HUES6 (cell line): ENCODE measurements at regions not wholly inside any gene's neighbourhood (a gene's known extent, or its start where the extent isn't known, plus 50 kb on each side); places are given as distances from the start of the nearest gene placed in this dataset.

Experiments used
- H3K27ac ChIP-seq: 2 replicates; pipeline ENCODE4 v1.7.0; 2013; ENCODE audit warnings: low read depth, mild to moderate bottlenecking, low read length, inconsistent platforms
- H3K27me3 ChIP-seq: 2 replicates; pipeline ENCODE4 v1.6.1; 2013; ENCODE audit warnings: low read length; ENCODE audit not compliant: control insufficient read depth, insufficient read depth
- H3K36me3 ChIP-seq: 2 replicates; pipeline ENCODE4 v1.6.1; 2013; ENCODE audit warnings: low read length; ENCODE audit not compliant: control insufficient read depth, insufficient read depth
- H3K4me1 ChIP-seq: 2 replicates; pipeline ENCODE4 v1.6.1; 2013; ENCODE audit warnings: low read length; ENCODE audit not compliant: control insufficient read depth, insufficient read depth
- H3K4me3 ChIP-seq: 2 replicates; pipeline ENCODE4 v1.5.1; 2013; ENCODE audit warnings: low read depth, low read length
- H3K9ac ChIP-seq: one replicate; pipeline ENCODE4 v1.6.1; 2013; ENCODE audit warnings: mild to moderate bottlenecking, low read length
- H3K9me3 ChIP-seq: 2 replicates; pipeline ENCODE4 v1.6.1; 2013; ENCODE audit warnings: low read depth, low read length; ENCODE audit not compliant: control insufficient read depth, insufficient read depth

- H3K27ac ChIP-seq = no peak overlapping the region
- H3K27me3 ChIP-seq = no peaks in the 10 kb centered on the region
- H3K4me1 ChIP-seq = no peaks in the 10 kb centered on the region
- H3K9me3 ChIP-seq = no peaks in the 10 kb centered on the region
- no peak overlapping the region for H3K9ac ChIP-seq
- H3K4me3 ChIP-seq = no peak overlapping the region
- H3K36me3 ChIP-seq = no peaks in the 10 kb centered on the region
Observed at GRCh38 chr2:153106802-153107477, 371.6 kb downstream of the RPRM start.

- H3K9ac ChIP-seq = no peak overlapping the region
- H3K4me3 ChIP-seq = no peak overlapping the region
- H3K27ac ChIP-seq = no peak overlapping the region
- no peaks in the 10 kb centered on the region for H3K36me3 ChIP-seq
- H3K9me3 ChIP-seq = no peaks in the 10 kb centered on the region
- no peaks in the 10 kb centered on the region for H3K27me3 ChIP-seq
- H3K4me1 ChIP-seq = no peaks in the 10 kb centered on the region; the same call in 1 of the 2 replicates
Observed at GRCh38 chr2:153105829-153106578, 372.6 kb downstream of the RPRM start.

- H3K27ac ChIP-seq = peak overlapping the region; percentile 27; the same call in 1 of the 2 replicates
- no peaks in the 10 kb centered on the region for H3K36me3 ChIP-seq
- no peak overlapping the region for H3K4me3 ChIP-seq
- no peaks in the 10 kb centered on the region for H3K9me3 ChIP-seq
- no peaks in the 10 kb centered on the region for H3K27me3 ChIP-seq
- no peaks in the 10 kb centered on the region; the same call in 1 of the 2 replicates for H3K4me1 ChIP-seq
- H3K9ac ChIP-seq = no peak overlapping the region
Observed at GRCh38 chr2:153101187-153101586, 377.4 kb downstream of the RPRM start.

GRCh38 chr2:153100151-153100550, 378.4 kb downstream of the RPRM start:
- Histone ChIP-seq H3K4me3 (no peak overlapping the region), H3K27ac (no peak overlapping the region), H3K9ac (no peak overlapping the region), H3K4me1 (no peaks in the 10 kb centered on the region; the same call in 1 of the 2 replicates), H3K36me3 (no peaks in the 10 kb centered on the region), H3K27me3 (no peaks in the 10 kb centered on the region), H3K9me3 (no peaks in the 10 kb centered on the region)

- H3K27me3 ChIP-seq = no peaks in the 10 kb centered on the region
- H3K9me3 ChIP-seq = no peaks in the 10 kb centered on the region
- no peaks in the 10 kb centered on the region for H3K36me3 ChIP-seq
Observed at GRCh38 chr2:153098073-153098472, 379.7 kb downstream of the ARL6IP6 start.

GRCh38 chr2:153096272-153096671, 377.9 kb downstream of the ARL6IP6 start:
- H3K4me1 ChIP-seq = no peaks in the 10 kb centered on the region
- no peak overlapping the region for H3K27ac ChIP-seq
- no peak overlapping the region for H3K4me3 ChIP-seq
- H3K27me3 ChIP-seq = no peaks in the 10 kb centered on the region
- H3K9me3 ChIP-seq = no peaks in the 10 kb centered on the region
- no peak overlapping the region for H3K9ac ChIP-seq
- H3K36me3 ChIP-seq = no peaks in the 10 kb centered on the region

More at GRCh38 chr2:153098073-153098472, 379.7 kb downstream of the ARL6IP6 start:
- no peak overlapping the region for H3K4me3 ChIP-seq
- H3K27ac ChIP-seq = no peak overlapping the region
- no peaks in the 10 kb centered on the region; the same call in 1 of the 2 replicates for H3K4me1 ChIP-seq
- no peak overlapping the region for H3K9ac ChIP-seq

GRCh38 chr2:153091344-153091743, 372.9 kb downstream of the ARL6IP6 start:
- H3K9me3 ChIP-seq = 0 out of 2 replicates have a peak, but pooled peaks cover 3% of the 10 kb centered on the region
- no peak overlapping the region for H3K9ac ChIP-seq
- H3K36me3 ChIP-seq = no peaks in the 10 kb centered on the region
- H3K27ac ChIP-seq = no peak overlapping the region
- no peaks in the 10 kb centered on the region for H3K27me3 ChIP-seq
- no peaks in the 10 kb centered on the region for H3K4me1 ChIP-seq
- no peak overlapping the region for H3K4me3 ChIP-seq

GRCh38 chr2:153079315-153079714, 360.9 kb downstream of the ARL6IP6 start:
- Histone ChIP-seq H3K27me3 (no peaks in the 10 kb centered on the region), H3K4me3 (no peak overlapping the region), H3K36me3 (no peaks in the 10 kb centered on the region), H3K27ac (no peak overlapping the region), H3K4me1 (no peaks in the 10 kb centered on the region), H3K9ac (no peak overlapping the region), H3K9me3 (no peaks in the 10 kb centered on the region)

GRCh38 chr2:153077311-153077710, 358.9 kb downstream of the ARL6IP6 start:
- Histone ChIP-seq H3K9ac (no peak overlapping the region), H3K27me3 (no peaks in the 10 kb centered on the region), H3K4me1 (no peaks in the 10 kb centered on the region), H3K36me3 (no peaks in the 10 kb centered on the region), H3K4me3 (no peak overlapping the region), H3K27ac (no peak overlapping the region), H3K9me3 (no peaks in the 10 kb centered on the region)

GRCh38 chr2:153074207-153074606, 355.8 kb downstream of the ARL6IP6 start:
- Histone ChIP-seq H3K4me3 (no peak overlapping the region), H3K9me3 (no peaks in the 10 kb centered on the region), H3K27me3 (no peaks in the 10 kb centered on the region), H3K27ac (no peak overlapping the region), H3K4me1 (0 out of 2 replicates have a peak, but pooled peaks cover 2% of the 10 kb centered on the region), H3K36me3 (no peaks in the 10 kb centered on the region), H3K9ac (no peak overlapping the region)

- Histone ChIP-seq H3K9me3 (no peaks in the 10 kb centered on the region), H3K4me3 (no peak overlapping the region), H3K27me3 (no peaks in the 10 kb centered on the region), H3K27ac (no peak overlapping the region), H3K4me1 (0 out of 2 replicates have a peak, but pooled peaks cover 2% of the 10 kb centered on the region), H3K9ac (no peak overlapping the region), H3K36me3 (no peaks in the 10 kb centered on the region)
Observed at GRCh38 chr2:153072813-153073212, 354.4 kb downstream of the ARL6IP6 start.
